H1 (cell line): ENCODE measurements at regions not wholly inside any gene's neighbourhood (a gene's known extent, or its start where the extent isn't known, plus 50 kb on each side); places are given as distances from the start of the nearest gene placed in this dataset.

Source experiments
- CTCF ChIA-PET: fragments of 300-600 bp; sonication (Branson Sonifier 250); formaldehyde crosslinking; loops from one replicate; lab custom pipeline; 2021; ENCODE audit not compliant: partially characterized antibody; lab: Charles Lee
- POLR2A ChIA-PET: fragments of 300-600 bp; sonication (Branson Sonifier 250); formaldehyde crosslinking; loops from one replicate; lab custom pipeline; 2021; ENCODE audit warnings: inconsistent platforms; ENCODE audit not compliant: partially characterized antibody; lab: Charles Lee
- DNase-seq, 2 experiments: peaks; one replicate each; pipeline versions ENCODE4 v3.0.0 to v3.0.0-alpha.2; 2010 to 2022; ENCODE audit warnings: low spot score in 2 of 2, low read depth in 1 of 2, mixed read lengths in 1 of 2
- FAIRE-seq: peaks from 2 replicates; lab custom pipeline; 2011; peaks lifted over from hg19 to GRCh38; lab: Jason Lieb, UNC
- H2AFZ ChIP-seq: 2 replicates; pipeline ENCODE4 v1.8.1; 2012; ENCODE audit warnings: low read length, inconsistent platforms
- H2AK5ac ChIP-seq: 2 replicates; pipeline ENCODE4 v1.6.1; 2013; ENCODE audit warnings: low read depth, low read length
- H2BK120ac ChIP-seq: replicated peaks from 2 replicates; pipeline ENCODE3; 2013; ENCODE audit warnings: low read depth, low read length, inconsistent platforms
- H2BK12ac ChIP-seq: 2 replicates; pipeline ENCODE4 v1.6.1; 2013; ENCODE audit warnings: low read depth, low read length
- H2BK15ac ChIP-seq: 2 replicates; pipeline ENCODE4 v1.6.1; 2013; ENCODE audit warnings: low read length
- H2BK20ac ChIP-seq: 2 replicates; pipeline ENCODE4 v1.6.1; 2013; ENCODE audit warnings: low read length
- H2BK5ac ChIP-seq: 2 replicates; pipeline ENCODE4 v1.6.1; 2013; ENCODE audit warnings: low read depth, low read length
- H3K14ac ChIP-seq: 2 replicates; pipeline ENCODE4 v1.6.1; 2013; ENCODE audit warnings: inconsistent platforms; ENCODE audit not compliant: insufficient read length
- H3K18ac ChIP-seq: 2 replicates; pipeline ENCODE4 v1.6.1; 2013; ENCODE audit warnings: low read length; ENCODE audit errors: extremely low read depth
- H3K23ac ChIP-seq: 2 replicates; pipeline ENCODE4 v1.6.1; 2013; ENCODE audit warnings: inconsistent platforms; ENCODE audit not compliant: insufficient read length
- H3K23me2 ChIP-seq: 2 replicates; pipeline ENCODE4 v1.6.1; 2013; ENCODE audit warnings: low read depth, low read length
- H3K27ac ChIP-seq: 2 replicates; pipeline ENCODE4 v1.6.1; 2011; ENCODE audit warnings: low read depth, low read length, inconsistent platforms
- H3K27me3 ChIP-seq, 4 experiments: replicated peaks in 1 of 4; 1 replicate in 1 of 4; 2 replicates in 3 of 4; pipeline versions ENCODE4 v1.6.1 to v1.8.1; 2011 to 2013; ENCODE audit warnings: low read length in 3 of 4, mild to moderate bottlenecking in 3 of 4, inconsistent platforms in 2 of 4, mixed read lengths in 2 of 4, moderate library complexity in 1 of 4; ENCODE audit not compliant: control insufficient read depth in 3 of 4, insufficient read depth in 3 of 4; ENCODE audit errors: extremely low read depth in 1 of 4
- H3K36me3 ChIP-seq, 4 experiments: 2 replicates each; pipeline versions ENCODE4 v1.6.1 to v1.8.1; 2011 to 2013; ENCODE audit warnings: mild to moderate bottlenecking in 4 of 4, low read length in 3 of 4, moderate library complexity in 2 of 4, control low read depth in 1 of 4, inconsistent platforms in 1 of 4; ENCODE audit not compliant: insufficient read depth in 4 of 4, control insufficient read depth in 2 of 4
- H3K4ac ChIP-seq: replicated peaks from 2 replicates; pipeline ENCODE3; 2013; ENCODE audit warnings: low read length, low read depth, mixed read lengths, inconsistent platforms; ENCODE audit not compliant: insufficient read length
- H3K4me1 ChIP-seq, 4 experiments: replicated peaks in 1 of 4; 1 replicate in 1 of 4; 2 replicates in 3 of 4; pipeline versions ENCODE4 v1.6.1 to v1.8.1; 2011 to 2013; ENCODE audit warnings: low read length in 3 of 4, inconsistent platforms in 2 of 4, mixed read lengths in 1 of 4; ENCODE audit not compliant: insufficient read depth in 4 of 4, control insufficient read depth in 3 of 4
- H3K4me2 ChIP-seq, 2 experiments: 2 replicates each; pipeline versions ENCODE4 v1.6.1 to v1.8.1; 2011 to 2013; ENCODE audit warnings: low read depth in 2 of 2, low read length in 2 of 2, control low read depth in 1 of 2, inconsistent platforms in 1 of 2, mild to moderate bottlenecking in 1 of 2; ENCODE audit not compliant: insufficient read depth in 1 of 2
- H3K4me3 ChIP-seq, 4 experiments: fragments of 200-600, 300-600 bp in 1 of 4; sonication (generic), shearing (Covaris generic), sonication (Bioruptor Twin) in 1 of 4; 2 replicates each; pipeline versions ENCODE4 v1.5.1 to v1.8.1; 2011 to 2016; ENCODE audit warnings: low read length in 4 of 4, low read depth in 3 of 4, control low read depth in 2 of 4, inconsistent platforms in 2 of 4, mild to moderate bottlenecking in 2 of 4, mixed read lengths in 1 of 4, moderate library complexity in 1 of 4; ENCODE audit not compliant: insufficient read depth in 2 of 4; ENCODE audit errors: extremely low read depth in 1 of 4
- H3K56ac ChIP-seq: replicated peaks from 2 replicates; pipeline ENCODE3; 2013; ENCODE audit warnings: low read depth, mild to moderate bottlenecking, mixed read lengths, low read length, inconsistent platforms; ENCODE audit not compliant: insufficient read length
- H3K79me1 ChIP-seq: 2 replicates; pipeline ENCODE4 v1.6.1; 2013; ENCODE audit warnings: low read depth, low read length, control low read depth
- H3K79me2 ChIP-seq, 2 experiments: 2 replicates each; pipeline versions ENCODE4 v1.6.1 to v1.8.1; 2012 to 2013; ENCODE audit warnings: low read length in 2 of 2, mild to moderate bottlenecking in 2 of 2, inconsistent platforms in 1 of 2; ENCODE audit not compliant: insufficient read depth in 2 of 2, control insufficient read depth in 1 of 2
- H3K9ac ChIP-seq, 4 experiments: replicated peaks in 1 of 4; 1 replicate in 1 of 4; 2 replicates in 3 of 4; pipeline versions ENCODE4 v1.6.1 to v1.8.1; 2011 to 2013; ENCODE audit warnings: low read depth in 3 of 4, low read length in 3 of 4, control low read depth in 2 of 4, mild to moderate bottlenecking in 2 of 4, moderate library complexity in 2 of 4, inconsistent platforms in 1 of 4; ENCODE audit errors: extremely low read depth in 1 of 4
- H3K9me3 ChIP-seq, 2 experiments: 2 replicates each; pipeline versions ENCODE4 v1.6.1 to v1.8.1; 2012 to 2013; ENCODE audit warnings: mild to moderate bottlenecking in 2 of 2, moderate library complexity in 2 of 2, control low read depth in 1 of 2, inconsistent platforms in 1 of 2, low read depth in 1 of 2, low read length in 1 of 2, mixed read lengths in 1 of 2; ENCODE audit not compliant: insufficient read depth in 2 of 2
- H4K20me1 ChIP-seq, 2 experiments: replicated peaks in 1 of 2; 2 replicates each; pipeline versions ENCODE3 to v1.8.1; 2011 to 2013; ENCODE audit warnings: inconsistent platforms in 2 of 2, low read length in 2 of 2, mild to moderate bottlenecking in 1 of 2; ENCODE audit not compliant: insufficient read depth in 2 of 2, control insufficient read depth in 1 of 2
- H4K5ac ChIP-seq: 2 replicates; pipeline ENCODE4 v1.6.1; 2013; ENCODE audit warnings: low read length, low read depth, mixed read lengths, inconsistent platforms; ENCODE audit not compliant: insufficient read length
- H4K8ac ChIP-seq: 2 replicates; pipeline ENCODE4 v1.8.0; 2013; ENCODE audit warnings: mild to moderate bottlenecking, moderate library complexity, low read length, inconsistent platforms; ENCODE audit not compliant: insufficient read depth; ENCODE audit errors: extremely low read depth
- H4K91ac ChIP-seq: replicated peaks from 2 replicates; pipeline ENCODE3; 2013; ENCODE audit warnings: low read length, mixed read lengths, inconsistent platforms; ENCODE audit not compliant: insufficient read length
- CEBPB ChIP-seq: IDR thresholded peaks from 2 replicates; pipeline ENCODE4 v1.6.1; 2012; ENCODE audit warnings: low read depth, low read length
- HDAC2 ChIP-seq, 2 experiments: fragments of 300-600 bp in 1 of 2; sonication (generic) in 1 of 2; IDR thresholded peaks; 2 replicates each; pipeline ENCODE4 v1.6.1; 2011 to 2012; ENCODE audit warnings: low read depth in 2 of 2, low read length in 2 of 2, mild to moderate bottlenecking in 2 of 2, moderate library complexity in 2 of 2, borderline replicate concordance in 1 of 2, inconsistent platforms in 1 of 2
- SAP30 ChIP-seq: fragments of 300-600 bp; sonication (generic); IDR thresholded peaks from 2 replicates; pipeline ENCODE4 v1.7.1; 2012; ENCODE audit warnings: low read length, moderate library complexity, mild to moderate bottlenecking, inconsistent platforms; ENCODE audit not compliant: insufficient read depth, insufficient replicate concordance
- TAF7 ChIP-seq: optimal IDR thresholded peaks from 2 replicates; pipeline ENCODE3; 2011; ENCODE audit warnings: low read depth, mild to moderate bottlenecking, inconsistent platforms, low read length, moderate library complexity, borderline replicate concordance
- TCF12 ChIP-seq: IDR thresholded peaks from 2 replicates; pipeline ENCODE4 v1.6.1; 2011; ENCODE audit warnings: low read depth, mild to moderate bottlenecking, low read length
- USF2 ChIP-seq: IDR thresholded peaks from 2 replicates; pipeline ENCODE4 v1.6.1; 2011; ENCODE audit warnings: low read length, improper control_type of control experiment

DNA sequence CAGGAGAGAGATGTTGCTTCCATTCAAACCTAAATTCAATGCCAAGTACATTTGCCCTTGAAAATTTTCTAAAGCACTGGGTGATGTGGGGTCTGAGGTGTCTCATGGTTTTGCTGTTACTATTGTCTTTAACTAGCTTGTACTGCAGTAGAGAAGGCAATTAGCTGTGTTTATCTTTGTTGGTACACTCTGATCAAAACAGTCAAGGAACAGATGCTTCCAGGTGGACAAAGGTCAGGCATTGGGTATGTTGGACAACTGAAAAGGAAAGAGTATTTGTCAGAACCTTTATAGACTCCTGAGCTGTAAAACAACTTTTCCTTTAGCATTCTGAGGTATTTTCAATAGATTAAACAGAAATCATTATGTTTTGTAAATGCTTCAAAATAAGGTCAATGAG, 2228.7 kb upstream of the WWC1 start:
- Histone ChIP-seq H2BK120ac (no peak overlapping the region), H4K91ac (no peak overlapping the region), H2BK15ac (no peak overlapping the region), H3K79me1 (no peaks in the 10 kb centered on the region), H3K79me2 (no peaks in the 10 kb centered on the region), H3K18ac (no peak overlapping the region), H3K4me2 (no peak overlapping the region), H3K4ac (no peak overlapping the region), H2BK20ac (no peak overlapping the region), H4K8ac (no peak overlapping the region), H2BK12ac (no peak overlapping the region), H2BK5ac (no peak overlapping the region), H3K36me3 (no peaks in the 10 kb centered on the region), H4K5ac (no peak overlapping the region), H3K9ac (no peak overlapping the region), H3K23me2 (no peaks in the 10 kb centered on the region), H2AK5ac (no peak overlapping the region), H3K14ac (no peak overlapping the region), H3K4me1 (no peaks in the 10 kb centered on the region; a peak in 1 of 7 replicates), H3K23ac (no peak overlapping the region), H3K4me3 (no peak overlapping the region), H3K9me3 (no peaks in the 10 kb centered on the region), H3K27me3 (no peaks in the 10 kb centered on the region), H2AFZ (no peak overlapping the region), H3K56ac (no peak overlapping the region), H4K20me1 (no peaks in the 10 kb centered on the region), H3K27ac (no peak overlapping the region)
- FAIRE-seq, result no peak
- no peak for DNase-seq
- ChIA-PET POLR2A (no interaction called here), CTCF (interaction anchor here (1.1 kb wide), 1 partner anchor 29 kb away, joined by 3 read pairs; no protein-coding TSS in a partner anchor)
- TF ChIP-seq CEBPB, result no peak
- no peak for TF ChIP-seq SAP30
- no peak for TF ChIP-seq USF2
- no peak for TF ChIP-seq TAF7
- TF ChIP-seq TCF12, result no peak
- TF ChIP-seq HDAC2 (IDR thresholded peaks at IDR 0.05; ENCODE audit: borderline replicate concordance in 1 of 2, low read depth in 2 of 2, low read length in 2 of 2), result no peak
